GM12865 (cell line): ENCODE measurements at regions not wholly inside any gene's neighbourhood (a gene's known extent, or its start where the extent isn't known, plus 50 kb on each side); places are given as distances from the start of the nearest gene placed in this dataset.

ENCODE experiments used
- DNase-seq: peaks from one replicate; pipeline ENCODE4 v3.0.0; 2010; ENCODE audit warnings: low read depth
- H3K4me3 ChIP-seq: 2 replicates; pipeline ENCODE4 v1.5.1; 2011; ENCODE audit warnings: mild to moderate bottlenecking, low read depth, low read length, control low read depth
- CTCF ChIP-seq: IDR thresholded peaks from 2 replicates; pipeline ENCODE4 v1.5.1; 2011; ENCODE audit warnings: low read length, control low read depth, low read depth, inconsistent platforms; ENCODE audit not compliant: insufficient read depth; ENCODE audit errors: missing control alignments

- DNase-seq = no peak
- TF ChIP-seq CTCF = no peak
- H3K4me3 ChIP-seq = no peak overlapping the region
These were observed 66.3 kb downstream of the RRM2 start for GRCh38 chr2:10188729-10189305.

- no peak for TF ChIP-seq CTCF
- no peak overlapping the region for H3K4me3 ChIP-seq
- DNase-seq = no peak
These were observed 67.7 kb downstream of the RRM2 start for GRCh38 chr2:10190255-10190654.

- no peak overlapping the region for H3K4me3 ChIP-seq
These were observed 68.4 kb downstream of the RRM2 start for GRCh38 chr2:10190737-10191532.

GRCh38 chr2:10191554-10191953 lies 69.0 kb downstream of the RRM2 start:
- no peak for DNase-seq
- no peak for TF ChIP-seq CTCF
- H3K4me3 ChIP-seq = no peak overlapping the region

More at GRCh38 chr2:10190737-10191532, 68.4 kb downstream of the RRM2 start:
- TF ChIP-seq CTCF = no peak
- DNase-seq = no peak

- DNase-seq = no peak
- no peak overlapping the region for H3K4me3 ChIP-seq
- no peak for TF ChIP-seq CTCF
These were observed 70.0 kb downstream of the RRM2 start for GRCh38 chr2:10192392-10193015.

- no peak overlapping the region for H3K4me3 ChIP-seq
- TF ChIP-seq CTCF = no peak
- no peak for DNase-seq
These were observed 70.8 kb downstream of the RRM2 start for GRCh38 chr2:10193276-10193795.
